Loucy (cell line): ENCODE measurements at regions not wholly inside any gene's neighbourhood (a gene's known extent, or its start where the extent isn't known, plus 50 kb on each side); places are given as distances from the start of the nearest gene placed in this dataset.

Experiments used
- H2AFZ ChIP-seq: fragments of 200-600 bp; sonication (generic); 2 replicates; pipeline ENCODE4 v1.6.0; 2016; ENCODE audit warnings: antibody characterized with exemption, mild to moderate bottlenecking, low read length, moderate library complexity
- H3F3A ChIP-seq: fragments of 200-600 bp; 2 replicates; pipeline ENCODE4 v1.6.0; 2016; ENCODE audit warnings: antibody characterized with exemption, low read depth, mild to moderate bottlenecking
- H3K27me3 ChIP-seq: fragments of 200-600 bp; sonication (generic); 2 replicates; pipeline ENCODE4 v1.6.1; 2014; ENCODE audit warnings: low read length, mild to moderate bottlenecking; ENCODE audit not compliant: insufficient read depth, poor library complexity, severe bottlenecking
- H3K36me3 ChIP-seq: fragments of 200-600 bp; sonication (generic); 2 replicates; pipeline ENCODE4 v1.6.1; 2016; ENCODE audit warnings: low read length; ENCODE audit not compliant: insufficient read depth
- H3K4me1 ChIP-seq: fragments of 200-600 bp; sonication (generic); 2 replicates; pipeline ENCODE4 v1.5.1; 2014; ENCODE audit warnings: low read length, mild to moderate bottlenecking; ENCODE audit not compliant: insufficient read depth, poor library complexity, severe bottlenecking
- H3K4me2 ChIP-seq: fragments of 200-600 bp; sonication (generic); 2 replicates; pipeline ENCODE4 v1.6.0; 2014; ENCODE audit warnings: antibody characterized with exemption, low read length, low read depth, mild to moderate bottlenecking; ENCODE audit not compliant: poor library complexity, severe bottlenecking
- H3K4me3 ChIP-seq: fragments of 200-600 bp; sonication (generic); 2 replicates; pipeline ENCODE4 v1.5.1; 2014; ENCODE audit warnings: low read length, mild to moderate bottlenecking, mixed read lengths; ENCODE audit not compliant: poor library complexity, severe bottlenecking
- H3K79me2 ChIP-seq: fragments of 200-600 bp; sonication (generic); 2 replicates; pipeline ENCODE4 v1.6.1; 2014; ENCODE audit warnings: low read length; ENCODE audit not compliant: insufficient read depth
- H3K9ac ChIP-seq: fragments of 200-600 bp; sonication (generic); 2 replicates; pipeline ENCODE4 v1.6.0; 2014; ENCODE audit warnings: mild to moderate bottlenecking, low read depth, low read length, moderate library complexity; ENCODE audit not compliant: poor library complexity, severe bottlenecking
- H3K9me2 ChIP-seq: fragments of 200-600 bp; sonication (generic); replicated peaks from 2 replicates; pipeline ENCODE4 v1.6.1; 2016; ENCODE audit warnings: low read depth, low read length, mixed read lengths
- H3K9me3 ChIP-seq: fragments of 200-600 bp; sonication (generic); 2 replicates; pipeline ENCODE4 v1.6.1; 2014; ENCODE audit warnings: mild to moderate bottlenecking, antibody characterized with exemption, low read length, low read depth; ENCODE audit not compliant: insufficient read depth
- H4K20me1 ChIP-seq: fragments of 200-600 bp; sonication (generic); 2 replicates; pipeline ENCODE4 v1.6.0; 2014; ENCODE audit warnings: antibody characterized with exemption, low read length, mild to moderate bottlenecking; ENCODE audit not compliant: insufficient read depth, poor library complexity, severe bottlenecking
- EZH2phosphoT487 ChIP-seq: fragments of 200-600 bp; IDR thresholded peaks from 2 replicates; pipeline ENCODE4 v1.6.1; 2018; ENCODE audit warnings: antibody characterized with exemption, mild to moderate bottlenecking, moderate library complexity, borderline replicate concordance
- TF ChIP-seq, protein P1 (sequence below): fragments of 200-600 bp; sonication (generic); conservative IDR thresholded peaks from 2 replicates; pipeline ENCODE4 v1.5.1; 2014; ENCODE audit warnings: mild to moderate bottlenecking, antibody characterized with exemption, low read length

DNA sequence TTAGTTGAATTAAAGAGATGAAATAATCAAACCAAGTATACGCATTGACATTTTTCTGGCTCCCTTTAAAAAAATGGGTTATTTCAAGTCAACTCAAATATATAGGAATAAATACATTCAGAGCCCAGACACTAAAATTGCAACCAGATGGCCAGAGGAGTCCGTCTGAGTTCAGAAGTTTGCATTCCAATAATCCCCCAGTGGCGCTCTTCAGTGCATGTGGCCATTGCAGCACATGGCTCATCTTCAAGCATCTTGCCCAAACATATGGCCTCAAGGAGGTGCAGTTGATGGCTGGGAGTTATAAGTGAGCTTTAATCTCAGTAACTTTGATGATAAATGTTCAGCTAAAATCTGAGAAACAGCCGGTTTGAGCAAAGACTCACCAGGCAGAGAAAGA is 295.8 kb upstream of the LRRN1 start:
- H3K9me3 ChIP-seq, result no peaks in the 10 kb centered on the region
- H3K9me2 ChIP-seq, result no peaks in the 10 kb centered on the region
- H3K4me1 ChIP-seq, result no peaks in the 10 kb centered on the region
- TF ChIP-seq, protein P1, sequence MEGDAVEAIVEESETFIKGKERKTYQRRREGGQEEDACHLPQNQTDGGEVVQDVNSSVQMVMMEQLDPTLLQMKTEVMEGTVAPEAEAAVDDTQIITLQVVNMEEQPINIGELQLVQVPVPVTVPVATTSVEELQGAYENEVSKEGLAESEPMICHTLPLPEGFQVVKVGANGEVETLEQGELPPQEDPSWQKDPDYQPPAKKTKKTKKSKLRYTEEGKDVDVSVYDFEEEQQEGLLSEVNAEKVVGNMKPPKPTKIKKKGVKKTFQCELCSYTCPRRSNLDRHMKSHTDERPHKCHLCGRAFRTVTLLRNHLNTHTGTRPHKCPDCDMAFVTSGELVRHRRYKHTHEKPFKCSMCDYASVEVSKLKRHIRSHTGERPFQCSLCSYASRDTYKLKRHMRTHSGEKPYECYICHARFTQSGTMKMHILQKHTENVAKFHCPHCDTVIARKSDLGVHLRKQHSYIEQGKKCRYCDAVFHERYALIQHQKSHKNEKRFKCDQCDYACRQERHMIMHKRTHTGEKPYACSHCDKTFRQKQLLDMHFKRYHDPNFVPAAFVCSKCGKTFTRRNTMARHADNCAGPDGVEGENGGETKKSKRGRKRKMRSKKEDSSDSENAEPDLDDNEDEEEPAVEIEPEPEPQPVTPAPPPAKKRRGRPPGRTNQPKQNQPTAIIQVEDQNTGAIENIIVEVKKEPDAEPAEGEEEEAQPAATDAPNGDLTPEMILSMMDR, result no peak
- no peak for TF ChIP-seq EZH2phosphoT487
- H3K4me3 ChIP-seq, result no peak overlapping the region
- no peak overlapping the region for H3K4me2 ChIP-seq
- no peaks in the 10 kb centered on the region for H4K20me1 ChIP-seq
- no peak overlapping the region for H2AFZ ChIP-seq
- no peaks in the 10 kb centered on the region for H3K27me3 ChIP-seq
- no peaks in the 10 kb centered on the region for H3K79me2 ChIP-seq
- H3K36me3 ChIP-seq, result no peaks in the 10 kb centered on the region
- no peak overlapping the region for H3K9ac ChIP-seq
- H3F3A ChIP-seq, result no peaks in the 10 kb centered on the region

DNA sequence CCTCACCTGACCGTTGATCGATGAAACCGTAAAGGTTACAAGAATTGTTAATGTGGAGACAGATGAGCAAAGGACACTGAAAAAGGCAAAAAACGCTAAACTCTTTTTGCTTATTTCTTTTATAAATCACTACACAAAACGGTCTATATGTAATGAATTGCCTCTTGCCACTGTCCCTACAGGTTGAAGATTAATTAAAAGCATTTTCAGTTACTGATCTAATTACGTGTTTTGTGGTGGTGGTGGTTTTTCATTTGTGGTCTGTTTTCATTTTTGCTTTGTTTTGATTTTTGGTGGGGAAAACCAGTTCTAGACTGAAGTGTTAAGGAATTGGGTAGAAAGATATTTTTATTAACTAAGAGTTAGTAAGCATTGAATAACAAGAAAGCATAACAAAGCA is 299.2 kb upstream of the LRRN1 start:
- H3K9me3 ChIP-seq, result no peaks in the 10 kb centered on the region
- H3K9ac ChIP-seq, result no peak overlapping the region

DNA sequence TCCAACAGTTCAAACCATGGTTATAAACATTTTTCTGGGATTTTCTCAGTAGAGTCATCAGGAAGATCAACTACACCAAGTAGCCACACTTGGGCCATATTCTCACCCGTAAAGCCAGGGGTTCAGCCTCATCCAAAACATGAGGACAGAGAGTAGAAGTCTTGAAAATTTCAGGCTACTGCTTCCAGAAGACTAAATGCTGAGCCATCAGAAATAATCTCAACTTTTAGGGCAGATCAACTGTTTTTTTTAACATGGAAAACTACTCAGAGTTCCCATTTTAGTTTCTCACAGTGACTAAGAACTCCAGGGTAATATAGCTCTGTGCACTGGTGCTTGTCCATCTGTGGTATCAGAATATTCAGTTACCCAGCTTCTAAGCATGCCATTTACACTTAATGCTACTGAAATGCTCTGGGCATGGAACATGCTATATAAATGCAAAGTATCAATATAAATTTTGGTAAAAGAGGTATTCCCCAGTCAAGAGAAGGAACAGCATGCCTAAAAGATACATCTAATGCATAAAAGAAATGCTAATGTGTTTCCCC is 300.1 kb upstream of the LRRN1 start:
- Histone ChIP-seq H3K27me3 (no peaks in the 10 kb centered on the region), H3K9me2 (no peaks in the 10 kb centered on the region), H3K4me1 (no peaks in the 10 kb centered on the region), H3K36me3 (no peaks in the 10 kb centered on the region), H3K4me3 (no peak overlapping the region), H3K9me3 (no peaks in the 10 kb centered on the region), H4K20me1 (no peaks in the 10 kb centered on the region), H3K9ac (no peak overlapping the region), H3K79me2 (no peaks in the 10 kb centered on the region), H3F3A (no peaks in the 10 kb centered on the region), H2AFZ (no peak overlapping the region), H3K4me2 (no peak overlapping the region)
- TF ChIP-seq, protein P1, result no peak
- TF ChIP-seq EZH2phosphoT487, result no peak

More for the DNA sequence above, 299.2 kb upstream of the LRRN1 start:
- H3K36me3 ChIP-seq, result no peaks in the 10 kb centered on the region
- H3K4me3 ChIP-seq, result no peak overlapping the region
- H3K9me2 ChIP-seq, result no peaks in the 10 kb centered on the region
- H3K4me1 ChIP-seq, result no peaks in the 10 kb centered on the region
- H3K4me2 ChIP-seq, result no peak overlapping the region
- no peaks in the 10 kb centered on the region for H4K20me1 ChIP-seq
- no peak overlapping the region for H2AFZ ChIP-seq
- TF ChIP-seq EZH2phosphoT487, result no peak
- TF ChIP-seq, protein P1, result no peak
- no peaks in the 10 kb centered on the region for H3F3A ChIP-seq
- no peaks in the 10 kb centered on the region for H3K79me2 ChIP-seq
- H3K27me3 ChIP-seq, result no peaks in the 10 kb centered on the region
